ENCODE measurements at regions not wholly inside any gene's neighbourhood (a gene's known extent, or its start where the extent isn't known, plus 50 kb on each side); places are given as distances from the start of the nearest gene placed in this dataset.

DNA sequence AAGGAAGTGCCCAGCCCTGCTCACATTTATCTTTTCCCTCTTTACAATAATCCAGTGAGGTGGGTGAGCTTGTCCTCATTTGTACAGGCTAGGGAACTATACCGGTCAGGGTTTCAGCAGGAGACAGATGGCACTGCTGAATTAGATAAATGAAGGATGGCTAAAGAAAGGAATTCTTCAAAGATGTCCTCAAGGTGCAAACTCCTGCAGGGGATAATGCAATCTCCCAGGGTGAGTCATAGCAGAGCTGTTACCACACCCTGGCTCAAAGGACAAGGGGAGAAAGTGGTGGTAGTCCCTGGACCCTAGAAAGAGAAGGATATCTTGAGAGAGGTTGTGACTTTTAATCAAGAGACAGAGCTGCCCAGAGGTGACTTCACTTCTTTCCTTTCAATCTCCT is 66.7 kb downstream of the RFPL4B start:
- TF ChIP-seq, protein P1, sequence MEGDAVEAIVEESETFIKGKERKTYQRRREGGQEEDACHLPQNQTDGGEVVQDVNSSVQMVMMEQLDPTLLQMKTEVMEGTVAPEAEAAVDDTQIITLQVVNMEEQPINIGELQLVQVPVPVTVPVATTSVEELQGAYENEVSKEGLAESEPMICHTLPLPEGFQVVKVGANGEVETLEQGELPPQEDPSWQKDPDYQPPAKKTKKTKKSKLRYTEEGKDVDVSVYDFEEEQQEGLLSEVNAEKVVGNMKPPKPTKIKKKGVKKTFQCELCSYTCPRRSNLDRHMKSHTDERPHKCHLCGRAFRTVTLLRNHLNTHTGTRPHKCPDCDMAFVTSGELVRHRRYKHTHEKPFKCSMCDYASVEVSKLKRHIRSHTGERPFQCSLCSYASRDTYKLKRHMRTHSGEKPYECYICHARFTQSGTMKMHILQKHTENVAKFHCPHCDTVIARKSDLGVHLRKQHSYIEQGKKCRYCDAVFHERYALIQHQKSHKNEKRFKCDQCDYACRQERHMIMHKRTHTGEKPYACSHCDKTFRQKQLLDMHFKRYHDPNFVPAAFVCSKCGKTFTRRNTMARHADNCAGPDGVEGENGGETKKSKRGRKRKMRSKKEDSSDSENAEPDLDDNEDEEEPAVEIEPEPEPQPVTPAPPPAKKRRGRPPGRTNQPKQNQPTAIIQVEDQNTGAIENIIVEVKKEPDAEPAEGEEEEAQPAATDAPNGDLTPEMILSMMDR (IDR thresholded peaks at IDR 0.05) = 0 out of 2 replicates have a peak, but pooled peaks have one; percentile 11
- TF ChIP-seq POLR2AphosphoS5 (IDR thresholded peaks at IDR 0.05; ENCODE audit: low read depth, low read length) (no peak), TCF7L2 (IDR thresholded peaks at IDR 0.05; ENCODE audit: low read depth, low read length) (no peak)
- TF ChIP-seq, protein P2, sequence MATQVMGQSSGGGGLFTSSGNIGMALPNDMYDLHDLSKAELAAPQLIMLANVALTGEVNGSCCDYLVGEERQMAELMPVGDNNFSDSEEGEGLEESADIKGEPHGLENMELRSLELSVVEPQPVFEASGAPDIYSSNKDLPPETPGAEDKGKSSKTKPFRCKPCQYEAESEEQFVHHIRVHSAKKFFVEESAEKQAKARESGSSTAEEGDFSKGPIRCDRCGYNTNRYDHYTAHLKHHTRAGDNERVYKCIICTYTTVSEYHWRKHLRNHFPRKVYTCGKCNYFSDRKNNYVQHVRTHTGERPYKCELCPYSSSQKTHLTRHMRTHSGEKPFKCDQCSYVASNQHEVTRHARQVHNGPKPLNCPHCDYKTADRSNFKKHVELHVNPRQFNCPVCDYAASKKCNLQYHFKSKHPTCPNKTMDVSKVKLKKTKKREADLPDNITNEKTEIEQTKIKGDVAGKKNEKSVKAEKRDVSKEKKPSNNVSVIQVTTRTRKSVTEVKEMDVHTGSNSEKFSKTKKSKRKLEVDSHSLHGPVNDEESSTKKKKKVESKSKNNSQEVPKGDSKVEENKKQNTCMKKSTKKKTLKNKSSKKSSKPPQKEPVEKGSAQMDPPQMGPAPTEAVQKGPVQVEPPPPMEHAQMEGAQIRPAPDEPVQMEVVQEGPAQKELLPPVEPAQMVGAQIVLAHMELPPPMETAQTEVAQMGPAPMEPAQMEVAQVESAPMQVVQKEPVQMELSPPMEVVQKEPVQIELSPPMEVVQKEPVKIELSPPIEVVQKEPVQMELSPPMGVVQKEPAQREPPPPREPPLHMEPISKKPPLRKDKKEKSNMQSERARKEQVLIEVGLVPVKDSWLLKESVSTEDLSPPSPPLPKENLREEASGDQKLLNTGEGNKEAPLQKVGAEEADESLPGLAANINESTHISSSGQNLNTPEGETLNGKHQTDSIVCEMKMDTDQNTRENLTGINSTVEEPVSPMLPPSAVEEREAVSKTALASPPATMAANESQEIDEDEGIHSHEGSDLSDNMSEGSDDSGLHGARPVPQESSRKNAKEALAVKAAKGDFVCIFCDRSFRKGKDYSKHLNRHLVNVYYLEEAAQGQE (IDR thresholded peaks at IDR 0.05; ENCODE audit: insufficient read depth in 1 of 2, low read depth in 2 of 2, low read length in 1 of 2) = no peak
